Neural crest cell (in vitro differentiated cells): ENCODE measurements at regions not wholly inside any gene's neighbourhood (a gene's known extent, or its start where the extent isn't known, plus 50 kb on each side); places are given as distances from the start of the nearest gene placed in this dataset.
"Not testable (repeated sequence)": the region's sequence is repeated elsewhere in the genome, so short reads cannot be mapped to it uniquely, and the experiment has no call there.

Experiments used
- DNase-seq: peaks from one replicate; pipeline ENCODE4 v3.0.0; 2021; ENCODE audit warnings: low read depth, mixed read lengths, low spot score
- H3K27ac Mint-ChIP-seq: one replicate; pipeline ENCODE4 v1.8.0; 2021; ENCODE audit warnings: mild to moderate bottlenecking, mixed read lengths; ENCODE audit not compliant: unreplicated experiment
- H3K27me3 Mint-ChIP-seq: 2 replicates; pipeline ENCODE4 v1.8.0; 2021; ENCODE audit warnings: low read depth, mild to moderate bottlenecking, mixed read lengths
- H3K36me3 Mint-ChIP-seq: 2 replicates; pipeline ENCODE4 v1.8.0; 2021; ENCODE audit warnings: low read depth, mild to moderate bottlenecking, mixed read lengths
- H3K4me1 Mint-ChIP-seq: 2 replicates; pipeline ENCODE4 v1.8.0; 2021; ENCODE audit warnings: mixed read lengths
- H3K4me3 Mint-ChIP-seq: one replicate; pipeline ENCODE4 v1.8.0; 2021; ENCODE audit warnings: mild to moderate bottlenecking, mixed read lengths
- H3K9me3 Mint-ChIP-seq: 2 replicates; pipeline ENCODE4 v1.8.0; 2021; ENCODE audit warnings: mixed read lengths
- CTCF ChIP-seq: fragments of 200-600 bp; sonication (generic); conservative IDR thresholded peaks from 2 replicates; pipeline ENCODE4 v1.5.0; 2021; ENCODE audit warnings: antibody characterized with exemption, mild to moderate bottlenecking

- H3K4me1 Mint-ChIP-seq: no peaks in the 10 kb centered on the region
- no peak overlapping the region for H3K4me3 Mint-ChIP-seq
- no peak for DNase-seq
- H3K36me3 Mint-ChIP-seq: no peaks in the 10 kb centered on the region
- H3K9me3 Mint-ChIP-seq: peaks cover 3% of the 10 kb centered on the region
- no peak overlapping the region for H3K27ac Mint-ChIP-seq
- no peaks in the 10 kb centered on the region for H3K27me3 Mint-ChIP-seq
- no peak for TF ChIP-seq CTCF
Observed at GRCh38 chr17:12229335-12229734, 208.7 kb downstream of the MAP2K4 start.

GRCh38 chr17:12230481-12231354 is 210.0 kb downstream of the MAP2K4 start:
- no peak for DNase-seq
- Mint-ChIP-seq H3K4me3 (no peak overlapping the region), H3K27ac (peak overlapping the region; percentile 79), H3K9me3 (peaks cover 3% of the 10 kb centered on the region), H3K4me1 (no peaks in the 10 kb centered on the region), H3K27me3 (no peaks in the 10 kb centered on the region), H3K36me3 (no peaks in the 10 kb centered on the region)
- no peak for TF ChIP-seq CTCF

- Mint-ChIP-seq H3K36me3 (no peaks in the 10 kb centered on the region), H3K4me3 (no peak overlapping the region), H3K4me1 (no peaks in the 10 kb centered on the region), H3K27ac (no peak overlapping the region), H3K9me3 (peaks cover 3% of the 10 kb centered on the region), H3K27me3 (no peaks in the 10 kb centered on the region)
- DNase-seq: no peak
- no peak for TF ChIP-seq CTCF
Observed at GRCh38 chr17:12231355-12231682, 210.6 kb downstream of the MAP2K4 start.

GRCh38 chr17:12239021-12239420 is 218.3 kb downstream of the MAP2K4 start:
- not testable (repeated sequence) for H3K4me3 Mint-ChIP-seq, H3K27me3 Mint-ChIP-seq, DNase-seq, H3K36me3 Mint-ChIP-seq, H3K4me1 Mint-ChIP-seq, H3K27ac Mint-ChIP-seq, H3K9me3 Mint-ChIP-seq

- Mint-ChIP-seq H3K27me3 (no peaks in the 10 kb centered on the region), H3K36me3 (no peaks in the 10 kb centered on the region), H3K9me3 (peaks cover 3% of the 10 kb centered on the region), H3K4me1 (peaks cover 5% of the 10 kb centered on the region), H3K4me3 (no peak overlapping the region), H3K27ac (no peak overlapping the region)
- DNase-seq: no peak
- TF ChIP-seq CTCF: no peak
Observed at GRCh38 chr17:12242345-12242954, 221.8 kb downstream of the MAP2K4 start.

GRCh38 chr17:12247761-12248160 is 227.1 kb downstream of the MAP2K4 start:
- no peaks in the 10 kb centered on the region for H3K36me3 Mint-ChIP-seq
- no peak for DNase-seq
- peaks cover 5% of the 10 kb centered on the region for H3K4me1 Mint-ChIP-seq
- TF ChIP-seq CTCF: no peak
- H3K27ac Mint-ChIP-seq: no peak overlapping the region
- no peaks in the 10 kb centered on the region for H3K9me3 Mint-ChIP-seq
- no peaks in the 10 kb centered on the region for H3K27me3 Mint-ChIP-seq
- H3K4me3 Mint-ChIP-seq: no peak overlapping the region
